ENCODE measurements at regions not wholly inside any gene's neighbourhood (a gene's known extent, or its start where the extent isn't known, plus 50 kb on each side); places are given as distances from the start of the nearest gene placed in this dataset.

DNA sequence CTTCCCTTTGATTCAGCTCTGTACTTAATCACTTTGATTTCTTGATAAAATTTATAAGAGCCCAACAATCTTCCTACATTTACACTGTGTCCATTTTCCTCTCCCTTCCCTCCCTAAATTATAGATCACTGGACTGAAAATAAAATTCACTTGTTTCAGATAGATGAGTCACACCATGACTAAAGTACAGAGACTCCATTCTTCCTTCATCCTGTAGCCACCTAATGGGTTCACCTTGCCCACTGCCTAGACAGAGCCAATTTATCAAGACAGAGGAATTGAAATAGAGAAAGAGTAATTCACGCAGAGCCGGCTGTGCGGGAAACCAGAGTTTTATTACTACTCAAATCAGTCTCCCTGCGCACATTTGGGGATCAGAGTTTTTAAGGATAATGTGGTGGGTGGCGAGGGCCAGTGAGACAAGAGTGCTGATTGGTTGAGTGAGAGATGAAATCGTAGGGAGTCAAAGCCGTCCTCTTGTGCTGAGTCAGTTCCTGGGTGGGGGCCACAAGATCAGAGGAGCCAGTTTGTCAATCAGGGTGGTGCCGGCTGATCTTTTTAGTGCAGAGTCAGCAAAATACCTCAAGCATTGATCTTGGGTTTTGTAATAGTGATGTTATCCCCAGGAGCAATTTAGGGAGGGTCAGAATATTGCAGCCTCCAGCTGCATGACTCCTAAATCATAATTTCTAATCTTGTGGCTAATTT, 71.3 kb upstream of the MED14 start:
- no peak overlapping the region for H2BK15ac ChIP-seq (ENCODE audit: low read length)

More for the DNA sequence above, 71.3 kb upstream of the MED14 start:
- ChIA-PET CTCF (ENCODE audit: partially characterized antibody) (no interaction called here), POLR2A (ENCODE audit: partially characterized antibody) (no interaction called here)
- Histone ChIP-seq H3K23ac (ENCODE audit: insufficient read length) (no peak overlapping the region), H4K20me1 (replicated peaks in 1 of 2; ENCODE audit: control insufficient read depth in 1 of 2, insufficient read depth in 2 of 2, low read length in 2 of 2) (no peaks in the 10 kb centered on the region), H3K79me2 (ENCODE audit: control insufficient read depth in 1 of 2, insufficient read depth in 2 of 2, low read length in 2 of 2) (no peaks in the 10 kb centered on the region), H3K27me3 (replicated peaks in 1 of 4; ENCODE audit: control insufficient read depth in 3 of 4, extremely low read depth in 1 of 4, insufficient read depth in 3 of 4, low read length in 3 of 4) (no peaks in the 10 kb centered on the region), H2AFZ (ENCODE audit: low read length) (no peak overlapping the region), H2BK120ac (replicated peaks; ENCODE audit: low read depth, low read length) (no peak overlapping the region), H3K56ac (replicated peaks; ENCODE audit: insufficient read length, low read depth, low read length) (no peak overlapping the region), H3K9ac (replicated peaks in 1 of 4; ENCODE audit: extremely low read depth in 1 of 4, low read depth in 3 of 4, low read length in 3 of 4) (no peak overlapping the region), H3K27ac (ENCODE audit: low read depth, low read length) (no peak overlapping the region), H3K4ac (replicated peaks; ENCODE audit: insufficient read length, low read depth, low read length) (no peak overlapping the region), H3K23me2 (ENCODE audit: low read depth, low read length) (no peaks in the 10 kb centered on the region), H3K4me3 (ENCODE audit: extremely low read depth in 1 of 4, insufficient read depth in 2 of 4, low read depth in 3 of 4, low read length in 4 of 4) (no peak overlapping the region), H2BK5ac (ENCODE audit: low read depth, low read length) (no peak overlapping the region), H2BK20ac (ENCODE audit: low read length) (no peak overlapping the region), H3K4me2 (ENCODE audit: insufficient read depth in 1 of 2, low read depth in 2 of 2, low read length in 2 of 2) (no peak overlapping the region), H4K91ac (replicated peaks; ENCODE audit: insufficient read length, low read length) (no peak overlapping the region), H4K5ac (ENCODE audit: insufficient read length, low read depth, low read length) (no peak overlapping the region), H4K8ac (ENCODE audit: extremely low read depth, insufficient read depth, low read length) (no peak overlapping the region), H2BK12ac (ENCODE audit: low read depth, low read length) (no peak overlapping the region), H3K36me3 (ENCODE audit: control insufficient read depth in 2 of 4, insufficient read depth in 4 of 4, low read length in 3 of 4) (no peaks in the 10 kb centered on the region), H3K9me3 (ENCODE audit: insufficient read depth in 2 of 2, low read depth in 1 of 2, low read length in 1 of 2) (no peaks in the 10 kb centered on the region), H3K4me1 (replicated peaks in 1 of 4; ENCODE audit: control insufficient read depth in 3 of 4, insufficient read depth in 4 of 4, low read length in 3 of 4) (peaks cover 0 to 2% (median 0%) of the 10 kb centered on the region in 4 experiments; a peak in 1 of 7 replicates), H3K14ac (ENCODE audit: insufficient read length) (no peak overlapping the region), H3K79me1 (ENCODE audit: low read depth, low read length) (no peaks in the 10 kb centered on the region), H2AK5ac (ENCODE audit: low read depth, low read length) (no peak overlapping the region), H3K18ac (ENCODE audit: extremely low read depth, low read length) (no peak overlapping the region)
- DNase-seq (ENCODE audit: low read depth in 1 of 2, low spot score in 2 of 2) (no peak), FAIRE-seq (no peak)
- 93% methylated on average over 8 of the region's 8 CpGs; no CpG with 5 or more reads in 1 of the 2 experiments for WGBS, 2 experiments (ENCODE audit: extremely low coverage in 1 of 2, insufficient coverage in 1 of 2, insufficient read length in 1 of 2, insufficient replicate concordance in 2 of 2, low coverage in 1 of 2, low lambda C conversion rate in 2 of 2, missing lambda C conversion rate in 1 of 2)
- TF ChIP-seq JUN (IDR thresholded peaks at IDR 0.05; ENCODE audit: low read depth, low read length) (no peak), MAFK (IDR thresholded peaks at IDR 0.05; ENCODE audit: low read depth, low read length) (peak; percentile 63)

Measured in H1 (cell line).